ENCODE measurements at regions not wholly inside any gene's neighbourhood (a gene's known extent, or its start where the extent isn't known, plus 50 kb on each side); places are given as distances from the start of the nearest gene placed in this dataset.

DNA sequence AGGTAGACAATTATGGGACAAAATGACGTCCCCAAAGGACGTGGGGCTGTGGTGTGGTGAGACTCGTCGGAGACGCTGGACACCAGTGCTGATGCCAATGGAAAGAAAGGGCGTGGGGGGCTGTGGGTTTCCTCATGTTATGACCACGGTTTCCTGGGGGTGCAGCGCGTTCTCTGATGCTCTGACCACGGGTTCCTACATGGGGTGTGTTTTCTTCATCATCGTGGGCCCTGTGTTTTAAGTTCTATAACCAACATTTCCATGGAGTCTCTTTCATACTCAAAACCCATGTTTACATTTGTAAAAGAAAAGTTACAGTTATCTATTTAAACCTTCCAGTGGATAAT, 141.6 kb downstream of the RTP5 start:
- TF ChIP-seq, protein P1, sequence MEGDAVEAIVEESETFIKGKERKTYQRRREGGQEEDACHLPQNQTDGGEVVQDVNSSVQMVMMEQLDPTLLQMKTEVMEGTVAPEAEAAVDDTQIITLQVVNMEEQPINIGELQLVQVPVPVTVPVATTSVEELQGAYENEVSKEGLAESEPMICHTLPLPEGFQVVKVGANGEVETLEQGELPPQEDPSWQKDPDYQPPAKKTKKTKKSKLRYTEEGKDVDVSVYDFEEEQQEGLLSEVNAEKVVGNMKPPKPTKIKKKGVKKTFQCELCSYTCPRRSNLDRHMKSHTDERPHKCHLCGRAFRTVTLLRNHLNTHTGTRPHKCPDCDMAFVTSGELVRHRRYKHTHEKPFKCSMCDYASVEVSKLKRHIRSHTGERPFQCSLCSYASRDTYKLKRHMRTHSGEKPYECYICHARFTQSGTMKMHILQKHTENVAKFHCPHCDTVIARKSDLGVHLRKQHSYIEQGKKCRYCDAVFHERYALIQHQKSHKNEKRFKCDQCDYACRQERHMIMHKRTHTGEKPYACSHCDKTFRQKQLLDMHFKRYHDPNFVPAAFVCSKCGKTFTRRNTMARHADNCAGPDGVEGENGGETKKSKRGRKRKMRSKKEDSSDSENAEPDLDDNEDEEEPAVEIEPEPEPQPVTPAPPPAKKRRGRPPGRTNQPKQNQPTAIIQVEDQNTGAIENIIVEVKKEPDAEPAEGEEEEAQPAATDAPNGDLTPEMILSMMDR (IDR thresholded peaks at IDR 0.05) = no peak
- no peak for TF ChIP-seq POLR2AphosphoS5 (IDR thresholded peaks at IDR 0.05)
- TF ChIP-seq POLR2A (IDR thresholded peaks at IDR 0.05) = no peak

Data from suprapubic skin (tissue), 4 donors.